ENCODE measurements at regions not wholly inside any gene's neighbourhood (a gene's known extent, or its start where the extent isn't known, plus 50 kb on each side); places are given as distances from the start of the nearest gene placed in this dataset.

DNA sequence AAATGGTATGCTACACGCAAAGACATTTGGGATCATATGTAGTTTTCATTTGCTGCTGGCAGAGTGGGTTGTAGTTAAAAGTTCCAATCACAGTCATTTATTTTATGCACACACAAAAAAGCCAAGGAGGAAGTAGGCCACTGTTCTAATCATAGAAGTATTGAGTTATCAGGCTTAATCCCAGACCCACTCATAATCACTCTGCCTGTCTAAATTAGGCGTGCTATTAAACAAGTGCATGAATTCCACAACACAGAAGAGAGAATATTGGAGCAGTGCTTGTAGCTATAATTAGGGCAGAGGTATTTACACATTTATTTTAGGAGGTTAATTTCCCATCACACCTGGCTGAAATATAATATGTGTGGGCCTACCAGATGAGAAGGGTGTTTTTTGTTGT lies 65.7 kb upstream of the FIGN start:
- DNase-seq: no peak

DNA sequence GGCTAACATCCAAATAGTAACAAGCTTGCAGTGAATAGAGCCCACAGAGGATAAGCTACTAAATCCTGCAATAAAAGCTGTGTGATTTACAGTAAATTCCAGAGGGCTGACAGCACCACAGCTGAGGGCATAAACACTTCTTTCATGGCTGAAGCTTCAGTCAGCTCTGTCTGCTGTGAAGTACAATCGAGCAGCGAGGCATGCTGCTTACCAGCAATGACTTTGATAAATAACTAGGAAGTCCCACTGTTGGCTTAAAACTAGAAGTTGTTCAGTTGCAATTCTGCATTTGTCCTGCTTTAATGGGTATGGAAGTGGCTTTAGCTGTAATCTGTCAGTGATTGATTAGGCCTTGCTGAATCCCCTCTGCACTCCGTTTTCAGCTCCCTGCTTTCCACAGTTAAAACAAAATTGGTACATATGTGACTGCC lies 65.2 kb upstream of the FIGN start:
- no peak for DNase-seq

DNA sequence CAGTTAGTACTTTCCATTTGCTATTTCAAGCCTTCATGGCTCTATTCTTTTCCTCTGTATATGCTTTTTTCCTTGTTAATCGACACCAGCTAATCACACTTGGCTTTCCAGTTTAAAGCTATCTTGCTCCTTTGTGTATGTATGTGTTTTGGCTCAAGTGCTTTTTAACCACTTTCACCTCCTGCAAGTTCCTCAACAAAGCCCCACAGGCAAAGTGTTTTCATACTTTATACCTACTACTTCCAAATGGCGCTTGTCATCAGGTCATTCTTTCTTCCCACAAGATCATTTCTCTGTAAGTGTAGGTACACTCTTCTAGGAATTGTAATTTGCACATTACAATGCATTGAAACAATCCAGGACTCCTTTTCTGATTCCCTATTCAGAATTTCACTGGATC lies 64.0 kb upstream of the FIGN start:
- no peak for DNase-seq

- DNase-seq: no peak
Observed at GRCh38 chr2:163794635-163795034, 58.8 kb upstream of the FIGN start.
